Esophagus muscularis mucosa (tissue), 4 donors: ENCODE measurements at regions not wholly inside any gene's neighbourhood (a gene's known extent, or its start where the extent isn't known, plus 50 kb on each side); places are given as distances from the start of the nearest gene placed in this dataset.

Experiments used
- DNase-seq: peaks from one replicate; pipeline ENCODE4 v3.0.0-alpha.2; 2017; ENCODE audit errors: extremely low spot score
- H3K27ac ChIP-seq, 4 donors: fragments of 200-600 bp; sonication (generic); replicated peaks in 1 of 4; 1 replicate in 3 of 4; 2 replicates in 1 of 4; pipeline ENCODE4 v1.5.1; 2016 to 2019; ENCODE audit warnings: mild to moderate bottlenecking in 1 of 4
- H3K27me3 ChIP-seq, 4 donors: fragments of 200-600 bp; sonication (generic); one replicate each; pipeline versions ENCODE4 v1.5.1 to v1.6.0; 2016 to 2019
- H3K36me3 ChIP-seq, 4 donors: fragments of 200-600 bp; sonication (generic); one replicate each; pipeline ENCODE4 v1.5.1; 2016 to 2019
- H3K4me1 ChIP-seq, 4 donors: fragments of 200-600 bp; sonication (generic); one replicate each; pipeline ENCODE4 v1.5.1; 2016 to 2019
- H3K4me3 ChIP-seq, 4 donors: fragments of 200-600 bp; sonication (generic); 1 replicate in 2 of 4; 2 replicates in 2 of 4; pipeline ENCODE4 v1.5.1; 2016 to 2019; ENCODE audit warnings: mild to moderate bottlenecking in 4 of 4, moderate library complexity in 1 of 4
- H3K9me3 ChIP-seq, 4 donors: fragments of 200-600 bp; sonication (generic); 1 replicate in 3 of 4; 2 replicates in 1 of 4; pipeline ENCODE4 v1.5.1; 2016 to 2019
- EP300 ChIP-seq: sonication (generic); formaldehyde crosslinking; IDR thresholded peaks from one replicate; pipeline ENCODE4 v1.6.1; 2017; ENCODE audit warnings: antibody characterized with exemption
- POLR2A ChIP-seq: fragments of 450-650 bp; IDR thresholded peaks from one replicate; pipeline ENCODE4 v1.6.1; 2017; ENCODE audit warnings: antibody characterized with exemption, moderate library complexity, mild to moderate bottlenecking, low read depth
- POLR2AphosphoS5 ChIP-seq, 2 donors: sonication (generic); formaldehyde crosslinking; IDR thresholded peaks; one replicate each; pipeline ENCODE4 v1.6.1; 2017; ENCODE audit warnings: antibody characterized with exemption in 2 of 2
- WGBS: methylation state at CpG from one replicate; pipeline ENCODE4 v1.1.5; 2018; 5-methylcytosine and 5-hydroxymethylcytosine counted together
- intact Hi-C: fragments of 100-400 bp; cut with DNase I; formaldehyde crosslinking; loops from one replicate; pipeline ENCODE4 v1.15.1; 2023
- TF ChIP-seq, protein P1 (sequence below), 3 experiments: fragments of 200-600 bp in 2 of 3; fragments of 450-650 bp in 1 of 3; sonication (generic) in 2 of 3; IDR thresholded peaks; one replicate each; pipeline ENCODE4 v1.5.1; 2017 to 2019; ENCODE audit warnings: antibody characterized with exemption in 3 of 3, mild to moderate bottlenecking in 2 of 3, moderate library complexity in 1 of 3

DNA sequence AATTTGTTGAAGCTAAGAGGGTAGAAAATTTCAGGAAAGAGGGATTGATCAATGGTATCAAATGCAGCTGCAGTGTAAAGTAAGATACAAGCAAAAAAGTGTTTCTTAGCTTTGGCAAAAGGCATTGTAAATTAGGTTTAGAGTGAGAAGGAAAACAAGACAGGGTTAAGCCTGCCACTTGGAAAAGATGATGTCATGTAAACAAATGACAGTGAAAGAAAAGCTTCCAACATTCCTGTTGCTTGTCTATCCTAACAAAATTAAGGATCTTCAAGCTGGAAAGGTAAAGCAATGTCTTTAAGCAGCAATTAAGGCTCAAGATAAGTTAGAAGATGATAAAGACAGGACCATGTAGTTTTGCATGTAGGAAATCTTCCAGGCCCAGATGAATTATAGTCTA is 139.1 kb upstream of the PPP2R2B start:
- Histone ChIP-seq H3K4me1 (no peaks in the 10 kb centered on the region), H3K27ac (no peak overlapping the region), H3K4me3 (no peak overlapping the region), H3K27me3 (no peaks in the 10 kb centered on the region), H3K36me3 (no peaks in the 10 kb centered on the region), H3K9me3 (no peaks in the 10 kb centered on the region)
- intact Hi-C loops = no loop called here
- no peak for TF ChIP-seq EP300
- TF ChIP-seq POLR2AphosphoS5 (IDR thresholded peaks at IDR 0.05) = no peak
- TF ChIP-seq POLR2A = no peak
- TF ChIP-seq, protein P1, sequence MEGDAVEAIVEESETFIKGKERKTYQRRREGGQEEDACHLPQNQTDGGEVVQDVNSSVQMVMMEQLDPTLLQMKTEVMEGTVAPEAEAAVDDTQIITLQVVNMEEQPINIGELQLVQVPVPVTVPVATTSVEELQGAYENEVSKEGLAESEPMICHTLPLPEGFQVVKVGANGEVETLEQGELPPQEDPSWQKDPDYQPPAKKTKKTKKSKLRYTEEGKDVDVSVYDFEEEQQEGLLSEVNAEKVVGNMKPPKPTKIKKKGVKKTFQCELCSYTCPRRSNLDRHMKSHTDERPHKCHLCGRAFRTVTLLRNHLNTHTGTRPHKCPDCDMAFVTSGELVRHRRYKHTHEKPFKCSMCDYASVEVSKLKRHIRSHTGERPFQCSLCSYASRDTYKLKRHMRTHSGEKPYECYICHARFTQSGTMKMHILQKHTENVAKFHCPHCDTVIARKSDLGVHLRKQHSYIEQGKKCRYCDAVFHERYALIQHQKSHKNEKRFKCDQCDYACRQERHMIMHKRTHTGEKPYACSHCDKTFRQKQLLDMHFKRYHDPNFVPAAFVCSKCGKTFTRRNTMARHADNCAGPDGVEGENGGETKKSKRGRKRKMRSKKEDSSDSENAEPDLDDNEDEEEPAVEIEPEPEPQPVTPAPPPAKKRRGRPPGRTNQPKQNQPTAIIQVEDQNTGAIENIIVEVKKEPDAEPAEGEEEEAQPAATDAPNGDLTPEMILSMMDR (IDR thresholded peaks at IDR 0.05) = no peak
- DNase-seq = no peak

DNA sequence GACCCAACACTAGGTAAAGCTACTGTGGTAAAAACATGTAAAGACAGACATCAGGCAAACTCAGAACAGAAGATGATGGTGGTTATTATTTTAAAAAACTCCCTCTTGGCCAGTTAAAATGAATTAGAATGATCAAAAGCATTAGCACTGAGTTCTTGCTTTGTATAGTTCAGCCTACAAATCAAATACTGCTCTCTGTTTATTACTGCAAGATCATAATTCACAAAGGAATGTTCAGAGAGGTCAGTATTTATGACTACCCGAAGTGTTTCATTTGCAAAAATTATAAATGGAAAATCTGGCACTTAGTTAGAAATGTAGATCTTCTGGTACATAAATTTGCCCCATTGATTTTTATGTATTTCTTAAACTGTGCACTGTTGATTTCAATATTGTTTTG is 140.3 kb upstream of the PPP2R2B start:
- Histone ChIP-seq H3K4me3 (no peak overlapping the region), H3K36me3 (no peaks in the 10 kb centered on the region), H3K4me1 (no peaks in the 10 kb centered on the region), H3K9me3 (no peaks in the 10 kb centered on the region), H3K27ac (no peak overlapping the region), H3K27me3 (no peaks in the 10 kb centered on the region)
- intact Hi-C loops = no loop called here
- 39% methylated on average over 1 of the region's 1 CpG for whole genome bisulfite sequencing
- no peak for TF ChIP-seq EP300
- no peak for TF ChIP-seq POLR2A
- TF ChIP-seq POLR2AphosphoS5 (IDR thresholded peaks at IDR 0.05) = no peak
- TF ChIP-seq, protein P1 (IDR thresholded peaks at IDR 0.05) = no peak
- DNase-seq = no peak

DNA sequence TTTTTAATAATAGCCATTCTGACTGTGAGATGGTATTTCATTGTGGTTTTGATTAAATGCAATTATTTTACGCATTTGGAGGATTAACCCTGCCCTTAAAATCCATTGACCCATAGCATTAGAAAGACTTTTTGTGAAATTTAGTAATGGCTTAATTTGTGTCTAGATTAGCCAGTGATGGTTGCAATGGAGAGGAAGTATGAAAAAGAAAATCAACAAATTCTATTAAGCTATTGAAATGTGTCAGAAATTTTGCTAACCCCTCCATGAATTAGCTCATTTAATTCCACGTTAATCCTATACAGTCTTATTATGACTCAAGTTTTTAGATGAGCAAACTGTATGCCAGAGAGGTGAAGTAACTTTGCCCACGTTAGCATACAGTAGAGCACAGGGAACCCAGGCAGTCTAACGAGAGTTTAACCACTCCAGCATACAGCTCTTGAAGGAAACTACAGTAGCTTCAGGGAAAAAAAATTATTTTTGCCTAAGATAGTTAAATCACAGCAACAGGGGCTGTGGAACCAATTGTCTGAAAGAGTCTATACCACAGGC is 158.2 kb upstream of the PPP2R2B start:
- intact Hi-C loops = no loop called here
- no peak for DNase-seq
- Histone ChIP-seq H3K36me3 (no peaks in the 10 kb centered on the region), H3K4me3 (no peak overlapping the region), H3K4me1 (no peaks in the 10 kb centered on the region), H3K9me3 (no peaks in the 10 kb centered on the region), H3K27me3 (no peaks in the 10 kb centered on the region), H3K27ac (no peak overlapping the region)
- 87% methylated on average over 4 of the region's 4 CpGs for WGBS
- TF ChIP-seq POLR2A (no peak), EP300 (no peak), POLR2AphosphoS5 (IDR thresholded peaks at IDR 0.05) (no peak)
- TF ChIP-seq, protein P1 (IDR thresholded peaks at IDR 0.05) = no peak

DNA sequence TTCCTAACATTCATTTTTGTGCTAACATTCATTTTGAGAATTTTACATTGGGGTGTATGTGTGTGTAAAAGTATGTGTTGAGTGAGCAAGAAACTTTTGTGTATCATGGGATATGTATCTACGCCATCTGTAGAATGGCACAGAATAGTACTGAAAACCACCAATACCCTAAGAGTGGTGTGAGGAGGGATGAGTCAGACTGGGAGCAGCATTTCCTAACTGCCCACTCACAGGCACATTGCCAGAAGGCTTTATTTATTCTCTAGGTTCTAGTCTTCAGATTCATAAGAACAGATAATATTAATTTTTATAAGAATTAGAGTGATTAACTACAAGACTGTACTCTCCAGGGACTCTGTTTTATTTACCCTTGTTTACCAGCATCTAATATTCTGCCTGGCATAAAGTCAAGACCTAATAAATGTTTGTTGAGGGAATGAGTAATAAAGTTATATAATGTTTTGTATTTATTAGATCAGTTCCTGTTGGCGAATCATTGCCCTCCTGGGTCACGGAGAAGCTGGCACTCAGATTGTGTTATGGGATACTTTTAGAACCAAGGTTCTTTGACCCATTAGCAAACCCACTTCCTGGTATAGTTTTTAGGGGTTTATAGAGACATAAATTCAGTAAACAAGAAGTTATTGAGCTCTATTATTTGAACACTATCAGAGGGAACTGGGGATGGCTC is 159.1 kb upstream of the PPP2R2B start:
- Histone ChIP-seq H3K4me3 (no peak overlapping the region), H3K9me3 (no peaks in the 10 kb centered on the region), H3K27ac (no peak overlapping the region), H3K4me1 (no peaks in the 10 kb centered on the region), H3K27me3 (peaks cover 0 to 2% (median 0%) of the 10 kb centered on the region in 4 donors), H3K36me3 (no peaks in the 10 kb centered on the region)
- intact Hi-C loops = no loop called here
- TF ChIP-seq EP300 (no peak), POLR2AphosphoS5 (IDR thresholded peaks at IDR 0.05) (no peak), POLR2A (no peak)
- TF ChIP-seq, protein P1 (IDR thresholded peaks at IDR 0.05) = no peak
- WGBS = 85% methylated on average over 3 of the region's 3 CpGs
- DNase-seq = no peak

DNA sequence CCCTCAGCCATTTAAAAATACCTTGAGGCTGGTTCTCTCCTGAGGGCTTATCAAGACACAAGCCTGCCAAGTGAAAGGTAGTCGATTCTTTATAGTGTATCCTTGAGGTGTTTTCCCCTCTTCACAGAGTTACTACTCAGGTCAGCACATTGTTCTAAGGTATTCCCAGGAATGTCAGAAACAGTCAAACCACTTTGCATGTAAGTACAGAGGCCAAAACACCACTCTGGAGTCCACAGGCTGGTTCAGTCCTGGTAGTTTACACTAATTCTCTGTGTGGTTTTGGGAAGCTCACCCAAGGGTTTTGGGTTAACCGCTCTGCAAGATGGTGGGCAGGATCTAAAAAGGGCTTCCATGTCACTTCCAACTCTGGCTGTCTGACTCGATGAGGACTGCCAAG is 162.3 kb upstream of the PPP2R2B start:
- Histone ChIP-seq H3K27ac (no peak overlapping the region), H3K27me3 (peaks cover 0 to 2% (median 0%) of the 10 kb centered on the region in 4 donors), H3K9me3 (no peaks in the 10 kb centered on the region), H3K4me3 (no peak overlapping the region), H3K4me1 (no peaks in the 10 kb centered on the region), H3K36me3 (no peaks in the 10 kb centered on the region)
- DNase-seq = no peak
- intact Hi-C loops = no loop called here
- TF ChIP-seq POLR2AphosphoS5 (IDR thresholded peaks at IDR 0.05) (no peak), POLR2A (no peak), EP300 (no peak)
- WGBS = 82% methylated on average over 3 of the region's 3 CpGs
